CD4-positive, CD25-positive, alpha-beta regulatory T cell (primary cell): ENCODE measurements at regions not wholly inside any gene's neighbourhood (a gene's known extent, or its start where the extent isn't known, plus 50 kb on each side); places are given as distances from the start of the nearest gene placed in this dataset.

ENCODE experiments used
- ATAC-seq, 2 donors: fragments of 150-1000 bp; cut with Tn5 transposase; one replicate each; pipeline ENCODE4 v1.10.0; 2021; ENCODE audit warnings: low read depth in 2 of 2, moderate number of reproducible peaks in 2 of 2, moderate library complexity in 1 of 2
- DNase-seq, 3 donors: peaks; one replicate each; pipeline versions ENCODE4 v3.0.0 to v3.0.0-alpha.2; 2012 to 2022; ENCODE audit warnings: mixed read lengths in 1 of 3
- H3K27ac ChIP-seq: one replicate; pipeline ENCODE4 v1.7.0; 2013; ENCODE audit warnings: mild to moderate bottlenecking, low read length; ENCODE audit not compliant: insufficient read depth, poor library complexity, severe bottlenecking
- H3K27me3 ChIP-seq: one replicate; pipeline ENCODE4 v1.7.0; 2013; ENCODE audit warnings: low read length; ENCODE audit not compliant: control insufficient read depth, insufficient read depth
- H3K36me3 ChIP-seq: one replicate; pipeline ENCODE4 v1.7.0; 2013; ENCODE audit warnings: mild to moderate bottlenecking, low read length, moderate library complexity; ENCODE audit not compliant: control insufficient read depth, insufficient read depth
- H3K4me1 ChIP-seq: 2 replicates; pipeline ENCODE4 v1.7.0; 2013; ENCODE audit warnings: mild to moderate bottlenecking, low read length; ENCODE audit not compliant: insufficient read depth, control insufficient read depth, poor library complexity, severe bottlenecking
- H3K4me3 ChIP-seq: one replicate; pipeline ENCODE4 v1.7.0; 2013; ENCODE audit warnings: low read depth, mild to moderate bottlenecking, low read length, moderate library complexity
- H3K9me3 ChIP-seq, 2 experiments: 1 replicate in 1 of 2; 2 replicates in 1 of 2; pipeline ENCODE4 v1.7.0; 2013; ENCODE audit warnings: low read length in 2 of 2, mild to moderate bottlenecking in 1 of 2, moderate library complexity in 1 of 2; ENCODE audit not compliant: control insufficient read depth in 2 of 2
- H3K27ac Mint-ChIP-seq, 3 donors: one replicate each; pipeline ENCODE4 v1.8.0; 2020 to 2022; ENCODE audit warnings: mild to moderate bottlenecking in 3 of 3, mixed read lengths in 3 of 3, moderate library complexity in 2 of 3
- H3K27me3 Mint-ChIP-seq: one replicate; pipeline ENCODE4 v1.8.0; 2022; ENCODE audit warnings: mild to moderate bottlenecking, mixed read lengths
- H3K36me3 Mint-ChIP-seq: one replicate; pipeline ENCODE4 v1.8.0; 2020; ENCODE audit warnings: mixed read lengths
- H3K4me1 Mint-ChIP-seq, 4 donors: one replicate each; pipeline ENCODE4 v1.8.0; 2020 to 2022; ENCODE audit warnings: mixed read lengths in 4 of 4, mild to moderate bottlenecking in 1 of 4
- H3K4me3 Mint-ChIP-seq, 4 donors: one replicate each; pipeline ENCODE4 v1.8.0; 2020 to 2022; ENCODE audit warnings: mild to moderate bottlenecking in 4 of 4, mixed read lengths in 4 of 4, moderate library complexity in 3 of 4
- H3K9me3 Mint-ChIP-seq, 7 donors: one replicate each; pipeline ENCODE4 v1.8.0; 2020 to 2022; ENCODE audit warnings: mixed read lengths in 7 of 7, mild to moderate bottlenecking in 3 of 7, moderate library complexity in 2 of 7

DNA sequence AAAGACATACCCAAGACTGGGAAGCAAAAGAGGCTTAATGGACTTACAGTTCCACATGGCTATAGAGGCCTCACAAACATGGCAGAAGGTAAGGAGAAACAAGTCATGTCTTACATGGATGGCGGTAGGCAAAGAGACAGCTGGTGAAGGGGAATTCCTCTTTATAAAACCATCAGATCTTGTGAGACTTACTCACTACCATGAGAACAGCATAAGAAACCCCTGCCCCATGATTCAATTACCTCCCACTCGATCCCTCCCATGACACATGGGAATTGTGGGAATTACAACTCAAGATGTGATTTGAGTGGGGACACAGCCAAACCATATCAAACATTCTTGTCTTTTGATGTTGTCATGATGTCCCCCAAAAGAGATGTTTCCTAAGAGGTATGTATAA lies 103.3 kb downstream of the DUSP10 start:
- no peaks in the 10 kb centered on the region for H3K27me3 ChIP-seq
- no peaks in the 10 kb centered on the region for H3K36me3 ChIP-seq
- Mint-ChIP-seq H3K4me1 (no peaks in the 10 kb centered on the region), H3K27ac (no peak overlapping the region), H3K9me3 (peaks cover 0 to 1% (median 0%) of the 10 kb centered on the region in 7 donors), H3K36me3 (no peaks in the 10 kb centered on the region), H3K27me3 (no peaks in the 10 kb centered on the region), H3K4me3 (no peak overlapping the region)
- no peaks in the 10 kb centered on the region for H3K9me3 ChIP-seq
- H3K27ac ChIP-seq: no peak overlapping the region
- DNase-seq (no peak), ATAC-seq (no peak)
- no peak overlapping the region for H3K4me3 ChIP-seq
- H3K4me1 ChIP-seq: no peaks in the 10 kb centered on the region

- Histone ChIP-seq H3K4me1 (no peaks in the 10 kb centered on the region), H3K9me3 (no peaks in the 10 kb centered on the region), H3K27ac (no peak overlapping the region), H3K27me3 (no peaks in the 10 kb centered on the region), H3K4me3 (no peak overlapping the region), H3K36me3 (no peaks in the 10 kb centered on the region)
- H3K4me3 Mint-ChIP-seq: no peak overlapping the region
- DNase-seq: no peak
- H3K27me3 Mint-ChIP-seq: no peaks in the 10 kb centered on the region
- H3K9me3 Mint-ChIP-seq: no peaks in the 10 kb centered on the region
- H3K4me1 Mint-ChIP-seq: no peaks in the 10 kb centered on the region
- no peaks in the 10 kb centered on the region for H3K36me3 Mint-ChIP-seq
- no peak overlapping the region for H3K27ac Mint-ChIP-seq
- no peak for ATAC-seq
Observed at GRCh38 chr1:221641811-221642210, 100.1 kb downstream of the DUSP10 start.

GRCh38 chr1:221643404-221644144 lies 98.3 kb downstream of the DUSP10 start:
- H3K27ac Mint-ChIP-seq: no peak overlapping the region
- no peak for ATAC-seq

DNA sequence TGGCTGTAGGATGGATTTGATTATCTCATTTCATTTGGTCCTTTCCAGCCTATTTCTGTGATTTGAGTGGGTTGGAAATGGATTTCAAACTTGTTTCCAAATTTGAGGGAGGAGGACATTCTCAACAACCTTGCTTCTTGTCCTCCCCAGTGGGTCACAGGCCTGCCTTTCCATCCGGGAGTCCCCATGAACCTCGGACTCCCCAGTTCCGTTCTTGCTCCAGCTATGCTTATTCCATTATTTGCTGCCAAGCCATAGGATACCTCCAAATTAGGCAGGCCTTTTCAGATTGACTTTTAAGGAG lies 97.8 kb downstream of the DUSP10 start:
- no peaks in the 10 kb centered on the region for H3K4me1 Mint-ChIP-seq
- Histone ChIP-seq H3K4me1 (no peaks in the 10 kb centered on the region), H3K27me3 (no peaks in the 10 kb centered on the region), H3K27ac (no peak overlapping the region), H3K9me3 (no peaks in the 10 kb centered on the region), H3K4me3 (no peak overlapping the region), H3K36me3 (no peaks in the 10 kb centered on the region)
- no peak overlapping the region for H3K27ac Mint-ChIP-seq
- H3K4me3 Mint-ChIP-seq: no peak overlapping the region
- H3K27me3 Mint-ChIP-seq: no peaks in the 10 kb centered on the region
- ATAC-seq: no peak
- no peaks in the 10 kb centered on the region for H3K36me3 Mint-ChIP-seq
- no peaks in the 10 kb centered on the region for H3K9me3 Mint-ChIP-seq
- no peak for DNase-seq

More at GRCh38 chr1:221643404-221644144, 98.3 kb downstream of the DUSP10 start:
- Histone ChIP-seq H3K9me3 (no peaks in the 10 kb centered on the region), H3K4me1 (no peaks in the 10 kb centered on the region), H3K36me3 (no peaks in the 10 kb centered on the region), H3K4me3 (no peak overlapping the region), H3K27me3 (no peaks in the 10 kb centered on the region), H3K27ac (no peak overlapping the region)
- Mint-ChIP-seq H3K9me3 (no peaks in the 10 kb centered on the region), H3K36me3 (no peaks in the 10 kb centered on the region), H3K27me3 (no peaks in the 10 kb centered on the region), H3K4me3 (no peak overlapping the region), H3K4me1 (no peaks in the 10 kb centered on the region)
- DNase-seq: no peak

DNA sequence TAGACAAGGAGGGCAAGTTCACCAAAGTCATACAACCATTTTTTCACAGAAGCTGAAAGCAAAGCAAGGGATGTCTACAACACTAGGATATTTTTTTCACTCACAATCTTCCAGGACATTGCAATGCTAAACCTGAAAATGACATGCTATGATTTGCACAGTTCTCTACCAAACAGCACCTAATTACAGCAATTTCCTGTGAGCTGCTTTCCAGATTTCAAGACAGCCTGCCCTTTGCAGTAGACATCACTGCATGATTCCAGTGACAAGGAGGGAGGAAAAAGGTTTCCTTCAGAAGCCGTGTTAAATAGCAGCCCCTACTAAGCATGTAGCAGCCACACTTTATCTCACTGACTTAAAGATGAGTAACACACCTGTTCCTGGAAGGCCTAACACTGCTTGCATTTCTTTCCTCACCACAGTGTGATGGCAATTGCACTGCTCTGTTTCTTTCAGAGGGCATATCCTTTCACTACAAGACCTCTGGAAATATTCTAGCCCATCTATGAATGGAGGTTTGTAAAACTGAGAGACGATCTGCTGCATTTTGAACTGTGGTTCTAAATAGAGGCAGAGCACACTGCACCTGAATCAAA lies 97.1 kb downstream of the DUSP10 start:
- no peaks in the 10 kb centered on the region for H3K27me3 Mint-ChIP-seq

DNA sequence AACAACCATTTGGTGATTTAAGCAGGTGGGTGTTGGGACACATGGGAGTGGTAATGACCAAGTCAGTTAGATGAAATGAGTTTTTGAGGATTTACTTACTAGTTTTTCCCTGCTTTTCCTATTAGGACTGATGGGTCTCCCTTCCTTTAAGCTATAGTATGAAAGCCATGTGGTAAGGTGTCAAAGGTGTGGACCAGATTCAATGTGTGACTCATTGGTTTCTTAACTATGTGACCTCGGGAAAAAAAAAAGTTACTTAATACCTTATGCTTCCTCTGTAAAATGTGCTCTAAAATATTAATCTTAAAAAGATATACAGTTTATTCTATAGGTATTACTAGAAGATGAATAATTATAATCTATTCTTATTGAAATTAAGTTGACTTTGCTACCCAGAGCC lies 93.7 kb downstream of the DUSP10 start:
- no peak overlapping the region for H3K4me3 ChIP-seq
- no peaks in the 10 kb centered on the region for H3K4me1 ChIP-seq
- H3K36me3 Mint-ChIP-seq: no peaks in the 10 kb centered on the region
- no peaks in the 10 kb centered on the region for H3K36me3 ChIP-seq
- no peaks in the 10 kb centered on the region for H3K9me3 Mint-ChIP-seq
- H3K9me3 ChIP-seq: no peaks in the 10 kb centered on the region
- ATAC-seq: no peak
- no peaks in the 10 kb centered on the region for H3K4me1 Mint-ChIP-seq
- H3K4me3 Mint-ChIP-seq: no peak overlapping the region
- H3K27ac ChIP-seq: no peak overlapping the region
- H3K27ac Mint-ChIP-seq: no peak overlapping the region
- H3K27me3 Mint-ChIP-seq: no peaks in the 10 kb centered on the region
- H3K27me3 ChIP-seq: no peaks in the 10 kb centered on the region
- no peak for DNase-seq

More for the DNA sequence above, 97.1 kb downstream of the DUSP10 start:
- no peak overlapping the region for H3K4me3 ChIP-seq
- ATAC-seq: no peak
- peak in 1 of 3 donors; percentile 2 for DNase-seq
- no peaks in the 10 kb centered on the region for H3K4me1 Mint-ChIP-seq
- H3K9me3 Mint-ChIP-seq: no peaks in the 10 kb centered on the region
- H3K36me3 ChIP-seq: no peaks in the 10 kb centered on the region
- H3K36me3 Mint-ChIP-seq: no peaks in the 10 kb centered on the region
- H3K9me3 ChIP-seq: no peaks in the 10 kb centered on the region
- no peaks in the 10 kb centered on the region for H3K4me1 ChIP-seq
- H3K27me3 ChIP-seq: no peaks in the 10 kb centered on the region
- no peak overlapping the region for H3K27ac Mint-ChIP-seq
- no peak overlapping the region for H3K4me3 Mint-ChIP-seq
- H3K27ac ChIP-seq: no peak overlapping the region
